HepG2 (cell line): ENCODE measurements at regions not wholly inside any gene's neighbourhood (a gene's known extent, or its start where the extent isn't known, plus 50 kb on each side); places are given as distances from the start of the nearest gene placed in this dataset.
A peak's percentile ranks its signal among the peaks of the same experiment; 100 is the strongest.

Experiments used
- ATF4 ChIP-seq, 2 experiments: fragments of 450-650 bp in 1 of 2; sonication (generic) in 1 of 2; formaldehyde crosslinking; IDR thresholded peaks; 2 replicates each; pipeline versions ENCODE4 v1.5.0 to v1.8.0; 2020 to 2022; ENCODE audit warnings: mild to moderate bottlenecking in 1 of 2, missing genetic modification reagents in 1 of 2
- ATF7-NPFF ChIP-seq: sonication (generic); formaldehyde crosslinking; IDR thresholded peaks from 2 replicates; pipeline ENCODE4 v1.8.1; 2023; ENCODE audit warnings: mild to moderate bottlenecking, low read depth, missing genetic modification reagents, moderate library complexity
- CREBL2 ChIP-seq: sonication (generic); formaldehyde crosslinking; IDR thresholded peaks from 2 replicates; pipeline ENCODE4 v1.8.1; 2023; ENCODE audit warnings: missing genetic modification reagents, mild to moderate bottlenecking, borderline replicate concordance
- ETV5 ChIP-seq: IDR thresholded peaks from 2 replicates; pipeline ENCODE4 v1.6.1; 2018; ENCODE audit warnings: missing biosample characterization, missing genetic modification reagents, inconsistent platforms, borderline replicate concordance
- GATA4 ChIP-seq: sonication (generic); IDR thresholded peaks from 2 replicates; pipeline ENCODE4 v1.6.1; 2016; ENCODE audit warnings: antibody characterized with exemption, low read depth, borderline replicate concordance
- HMG20B ChIP-seq: conservative IDR thresholded peaks from 2 replicates; pipeline ENCODE4 v1.6.1; 2016; ENCODE audit warnings: missing genetic modification reagents, missing compliant biosample characterization
- IKZF1 ChIP-seq: fragments of 450-650 bp; IDR thresholded peaks from 2 replicates; pipeline ENCODE4 v1.7.1; 2016
- IRX3 ChIP-seq: sonication (generic); formaldehyde crosslinking; IDR thresholded peaks from 2 replicates; pipeline ENCODE4 v1.8.1; 2023; ENCODE audit warnings: mild to moderate bottlenecking, low read depth, missing genetic modification reagents, borderline replicate concordance
- KAT7 ChIP-seq: IDR thresholded peaks from 2 replicates; pipeline ENCODE4 v1.6.1; 2018; ENCODE audit warnings: borderline replicate concordance, missing compliant biosample characterization
- MTF1 ChIP-seq: sonication (generic); formaldehyde crosslinking; IDR thresholded peaks from 2 replicates; pipeline ENCODE4 v1.5.0; 2020; ENCODE audit warnings: missing genetic modification reagents
- NCOR1 ChIP-seq: fragments of 200-600 bp; sonication (generic); IDR thresholded peaks from 2 replicates; pipeline ENCODE4 v1.7.0; 2017; ENCODE audit warnings: antibody characterized with exemption, low read length, borderline replicate concordance
- PHF20 ChIP-seq: sonication (generic); formaldehyde crosslinking; IDR thresholded peaks from 2 replicates; pipeline ENCODE4 v1.5.0; 2020; ENCODE audit warnings: mild to moderate bottlenecking, missing genetic modification reagents
- SALL1 ChIP-seq: sonication (generic); formaldehyde crosslinking; IDR thresholded peaks from 2 replicates; pipeline ENCODE4 v1.8.0; 2022; ENCODE audit warnings: mild to moderate bottlenecking, missing genetic modification reagents
- TAF1 ChIP-seq: sonication (generic); formaldehyde crosslinking; IDR thresholded peaks from 2 replicates; pipeline ENCODE4 v1.4.0; 2020; ENCODE audit warnings: missing genetic modification reagents
- TFDP1 ChIP-seq: IDR thresholded peaks from 2 replicates; pipeline ENCODE4 v1.6.1; 2016; ENCODE audit warnings: missing compliant biosample characterization, missing genetic modification reagents, borderline replicate concordance
- XRCC5 ChIP-seq: fragments of 200-400 bp; formaldehyde crosslinking; optimal IDR thresholded peaks from 2 replicates; pipeline ENCODE3; 2017; ENCODE audit warnings: mild to moderate bottlenecking, low read length
- ZFP1 ChIP-seq: IDR thresholded peaks from 2 replicates; pipeline ENCODE4 v1.6.1; 2016
- ZFP82 ChIP-seq: sonication (generic); formaldehyde crosslinking; IDR thresholded peaks from 2 replicates; pipeline ENCODE4 v1.5.1; 2020; ENCODE audit warnings: mild to moderate bottlenecking, missing genetic modification reagents, borderline replicate concordance
- ZNF263 ChIP-seq: sonication (generic); formaldehyde crosslinking; IDR thresholded peaks from 2 replicates; pipeline ENCODE4 v1.4.0; 2020; ENCODE audit warnings: missing genetic modification reagents
- ZNF276 ChIP-seq: sonication (generic); formaldehyde crosslinking; IDR thresholded peaks from 2 replicates; pipeline ENCODE4 v1.4.0; 2020; ENCODE audit warnings: mild to moderate bottlenecking, low read depth, missing genetic modification reagents
- ZNF646 ChIP-seq: sonication (generic); formaldehyde crosslinking; IDR thresholded peaks from 2 replicates; pipeline ENCODE4 v1.9.0; 2021; ENCODE audit warnings: mild to moderate bottlenecking, missing genetic modification reagents
- ZNF713 ChIP-seq: sonication (generic); formaldehyde crosslinking; IDR thresholded peaks from 2 replicates; pipeline ENCODE4 v1.4.0; 2020; ENCODE audit warnings: mild to moderate bottlenecking, missing genetic modification reagents

- no peak for TF ChIP-seq ZNF646 (CRISPR knock-in tag)
- TF ChIP-seq PHF20: no peak
- no peak for TF ChIP-seq NCOR1
- TF ChIP-seq HMG20B (CRISPR knock-in tag): no peak
- TF ChIP-seq IKZF1: no peak
- TF ChIP-seq TFDP1 (CRISPR knock-in tag): 0 out of 2 replicates have a peak, but pooled peaks have one; percentile 16
- TF ChIP-seq XRCC5: no peak
- no peak for TF ChIP-seq ZNF276 (CRISPR knock-in tag)
- 0 out of 2 replicates have a peak, but pooled peaks have one; percentile 11 for TF ChIP-seq TAF1 (CRISPR knock-in tag)
- peak; percentile 19; the same call in 1 of the 2 replicates for TF ChIP-seq SALL1 (CRISPR knock-in tag)
- no peak for TF ChIP-seq GATA4
- TF ChIP-seq CREBL2 (CRISPR knock-in tag): no peak
- no peak for TF ChIP-seq KAT7 (CRISPR knock-in tag)
- no peak for TF ChIP-seq ATF4 (CRISPR knock-in tag; IDR thresholded peaks at IDR 0.05)
- TF ChIP-seq ETV5 (CRISPR knock-in tag): 0 out of 2 replicates have a peak, but pooled peaks have one; percentile 30
- no peak for TF ChIP-seq ZFP1 (CRISPR knock-in tag)
- TF ChIP-seq ATF7-NPFF (CRISPR knock-in tag): no peak
- TF ChIP-seq ZNF713 (CRISPR knock-in tag): no peak
- TF ChIP-seq IRX3: no peak
- no peak for TF ChIP-seq MTF1 (CRISPR knock-in tag)
- no peak for TF ChIP-seq ZFP82 (CRISPR knock-in tag)
- TF ChIP-seq ZNF263 (CRISPR knock-in tag): peak; percentile 60
These were observed 277.8 kb downstream of the FOXO1 start (continued) for GRCh38 chr13:40388617-40389016.
